ENCODE measurements at regions not wholly inside any gene's neighbourhood (a gene's known extent, or its start where the extent isn't known, plus 50 kb on each side); places are given as distances from the start of the nearest gene placed in this dataset.

DNA sequence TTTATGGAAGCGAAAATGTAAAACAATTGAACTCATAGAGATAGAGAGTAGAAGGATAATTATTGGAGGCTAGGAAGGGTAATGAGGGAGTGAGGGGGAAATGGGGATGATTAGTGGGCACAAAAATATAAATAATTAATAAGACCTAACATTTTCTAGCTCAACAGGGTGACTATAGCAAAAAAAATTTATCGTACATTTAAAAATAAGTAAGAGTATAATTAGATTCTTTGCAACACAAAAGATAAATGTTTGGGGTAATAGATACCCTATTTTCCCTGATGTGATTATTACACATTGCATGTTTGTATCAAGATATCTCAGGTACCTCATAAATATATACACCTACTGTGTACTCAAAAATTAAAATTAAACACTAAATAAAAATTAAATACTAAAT lies 1070.0 kb downstream of the LRFN5 start:
- TF ChIP-seq CTCF (IDR thresholded peaks at IDR 0.05) (no peak), POLR2A (IDR thresholded peaks at IDR 0.05) (no peak)

All from gastroesophageal sphincter (tissue), 3 donors.